HG03469 (cell line): ENCODE measurements at regions not wholly inside any gene's neighbourhood (a gene's known extent, or its start where the extent isn't known, plus 50 kb on each side); places are given as distances from the start of the nearest gene placed in this dataset.
"Not testable (repeated sequence)": the region's sequence is repeated elsewhere in the genome, so short reads cannot be mapped to it uniquely, and the experiment has no call there.

Experiments
- ATAC-seq: cut with Tn5 transposase; IDR thresholded peaks from one replicate; pipeline ENCODE4 v1.9.1; 2021; ENCODE audit warnings: mild to moderate bottlenecking, moderate library complexity, moderate number of reproducible peaks; ENCODE audit not compliant: unreplicated experiment

DNA sequence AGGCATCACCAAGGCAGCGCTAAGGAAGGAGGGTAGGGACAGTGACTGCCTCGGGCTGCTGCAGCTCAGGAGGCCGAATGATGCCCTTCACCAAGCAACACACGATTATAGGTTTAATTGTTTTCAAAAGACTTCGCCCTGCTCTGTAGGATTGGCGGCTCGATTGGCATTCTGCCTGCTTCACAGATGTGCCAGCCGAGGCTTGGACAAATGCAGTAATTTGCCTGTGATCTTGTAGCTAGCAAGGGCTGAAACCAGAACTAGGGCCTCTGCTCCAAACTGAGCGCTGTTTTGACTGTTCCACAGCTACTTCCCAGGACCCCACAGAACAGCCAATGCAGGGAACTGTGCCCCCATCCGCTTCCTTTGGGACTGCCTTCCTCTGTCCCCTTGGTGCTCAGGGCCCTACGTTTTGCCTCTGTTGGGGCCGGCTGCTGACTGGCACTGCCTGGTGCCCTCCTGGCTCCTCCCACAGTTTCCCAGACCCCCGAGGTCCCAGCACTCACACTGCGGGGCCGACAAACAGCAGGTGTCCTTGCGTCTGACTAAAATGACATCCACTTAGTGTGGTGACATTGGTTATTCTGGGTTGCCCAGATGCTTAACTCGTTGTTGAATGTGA is 62.6 kb upstream of the EN2 start:
- ATAC-seq = no peak

- ATAC-seq = no peak
Measured at GRCh38 chr7:155396661-155397060, 61.3 kb upstream of the EN2 start.

DNA sequence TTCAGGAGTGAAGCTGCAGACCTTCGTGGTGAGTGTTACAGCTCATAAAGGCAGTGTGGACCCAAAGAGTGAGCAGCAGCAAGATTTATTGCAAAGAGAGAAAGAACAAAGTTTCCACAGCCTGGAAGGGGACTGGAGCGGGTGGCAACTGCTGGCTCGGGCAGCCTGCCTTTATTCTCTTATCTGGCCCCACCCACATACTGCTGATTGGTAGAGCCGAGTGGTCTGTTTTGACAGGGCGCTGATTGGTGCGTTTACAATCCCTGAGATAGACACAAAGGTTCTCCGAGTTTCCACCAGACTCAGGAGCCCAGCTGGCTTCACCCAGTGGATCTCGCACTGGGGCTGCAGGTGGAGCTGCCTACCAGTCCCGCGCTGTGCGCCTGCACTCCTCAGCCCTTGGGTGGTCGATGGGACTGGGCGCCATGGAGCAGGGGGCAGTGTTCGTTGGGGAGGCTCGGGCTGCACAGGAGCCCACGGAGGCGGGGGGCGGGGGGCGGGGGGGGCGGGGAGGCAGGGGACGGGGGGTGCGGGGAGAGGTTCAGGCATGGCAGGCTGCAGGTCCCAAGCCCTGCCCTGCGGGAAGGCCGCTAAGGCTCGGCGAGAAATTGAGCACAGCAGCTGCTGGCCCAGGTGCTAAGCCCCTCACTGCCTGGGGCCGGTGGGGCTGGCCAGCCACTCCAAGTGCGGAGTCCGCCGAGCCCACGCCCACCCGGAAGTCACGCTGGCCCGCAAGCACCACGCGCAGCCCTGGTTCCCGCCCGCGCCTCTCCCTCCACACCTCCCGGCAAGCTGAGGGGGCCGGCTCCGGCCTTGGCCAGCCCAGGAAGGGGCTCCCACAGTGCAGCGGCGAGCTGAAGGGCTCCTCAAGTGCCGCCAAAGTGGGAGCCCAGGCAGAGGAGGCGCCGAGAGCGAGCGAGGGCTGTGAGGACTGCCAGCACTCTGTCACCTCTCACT is 59.9 kb upstream of the EN2 start:
- ATAC-seq = not testable (repeated sequence)

DNA sequence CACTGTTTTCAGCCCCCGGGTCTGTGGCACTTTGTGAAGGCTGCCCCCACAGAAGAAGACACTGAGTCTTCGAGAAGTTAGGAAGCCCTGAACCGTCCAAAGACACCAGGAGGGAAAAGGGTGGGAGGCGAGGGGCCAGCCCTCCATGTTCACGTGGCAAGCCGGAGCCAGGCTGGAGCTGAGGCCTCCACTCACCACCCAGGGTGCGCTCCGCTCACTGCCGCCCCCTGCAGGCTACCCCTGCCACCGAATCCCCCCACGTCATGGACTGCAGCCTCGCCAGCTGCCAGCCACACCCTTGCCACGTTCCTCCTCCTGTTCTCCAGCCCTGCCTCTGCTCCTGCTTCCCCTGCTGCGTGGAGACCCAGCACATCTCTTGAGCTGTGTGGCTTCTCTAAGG is 59.0 kb upstream of the EN2 start:
- ATAC-seq = no peak

DNA sequence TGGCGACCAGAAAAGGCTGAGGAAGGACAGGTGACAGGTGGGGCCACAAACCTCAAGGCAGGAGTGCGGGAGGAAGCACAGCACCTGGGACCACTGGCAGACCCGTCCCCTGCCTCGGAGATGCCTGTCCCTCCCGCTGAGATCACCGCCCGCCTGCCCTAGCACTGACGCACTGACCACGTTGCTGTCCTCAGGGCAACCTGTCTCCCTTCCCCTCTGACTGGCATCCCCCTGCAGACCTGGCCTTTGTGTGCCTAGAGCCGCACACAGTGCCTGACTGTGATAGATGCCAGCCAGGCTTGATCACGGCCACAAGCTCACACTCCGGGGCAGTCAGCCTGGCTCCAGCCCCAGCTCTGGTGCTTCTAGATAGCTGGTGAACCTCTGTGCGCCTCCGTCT is 58.4 kb upstream of the EN2 start:
- no peak for ATAC-seq

DNA sequence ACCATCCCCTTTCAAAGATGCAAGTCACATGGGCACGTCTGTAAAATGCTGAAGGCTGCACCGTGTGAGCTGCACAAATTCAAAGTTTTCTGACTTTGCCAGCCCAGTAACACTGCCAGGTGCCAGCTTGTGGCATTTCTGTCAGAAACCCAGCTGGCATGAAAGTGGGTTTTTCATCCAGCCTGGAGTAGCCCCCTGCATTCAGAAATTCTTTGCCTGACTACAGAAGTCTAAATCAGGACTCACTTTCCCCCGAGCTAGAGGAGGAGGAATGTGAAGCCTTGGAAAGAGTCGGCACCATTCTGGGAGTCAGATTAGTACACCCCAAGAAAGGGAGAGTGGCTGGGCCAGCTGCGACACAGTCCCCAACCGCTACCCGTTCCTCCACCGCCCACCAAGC is 56.7 kb upstream of the EN2 start:
- ATAC-seq = no peak

GRCh38 chr7:155401884-155402283 is 56.0 kb upstream of the EN2 start:
- no peak for ATAC-seq

- no peak for ATAC-seq
Measured at GRCh38 chr7:155402941-155403340, 55.0 kb upstream of the EN2 start.

- ATAC-seq = no peak
Measured at GRCh38 chr7:155404976-155405375, 53.0 kb upstream of the EN2 start.

DNA sequence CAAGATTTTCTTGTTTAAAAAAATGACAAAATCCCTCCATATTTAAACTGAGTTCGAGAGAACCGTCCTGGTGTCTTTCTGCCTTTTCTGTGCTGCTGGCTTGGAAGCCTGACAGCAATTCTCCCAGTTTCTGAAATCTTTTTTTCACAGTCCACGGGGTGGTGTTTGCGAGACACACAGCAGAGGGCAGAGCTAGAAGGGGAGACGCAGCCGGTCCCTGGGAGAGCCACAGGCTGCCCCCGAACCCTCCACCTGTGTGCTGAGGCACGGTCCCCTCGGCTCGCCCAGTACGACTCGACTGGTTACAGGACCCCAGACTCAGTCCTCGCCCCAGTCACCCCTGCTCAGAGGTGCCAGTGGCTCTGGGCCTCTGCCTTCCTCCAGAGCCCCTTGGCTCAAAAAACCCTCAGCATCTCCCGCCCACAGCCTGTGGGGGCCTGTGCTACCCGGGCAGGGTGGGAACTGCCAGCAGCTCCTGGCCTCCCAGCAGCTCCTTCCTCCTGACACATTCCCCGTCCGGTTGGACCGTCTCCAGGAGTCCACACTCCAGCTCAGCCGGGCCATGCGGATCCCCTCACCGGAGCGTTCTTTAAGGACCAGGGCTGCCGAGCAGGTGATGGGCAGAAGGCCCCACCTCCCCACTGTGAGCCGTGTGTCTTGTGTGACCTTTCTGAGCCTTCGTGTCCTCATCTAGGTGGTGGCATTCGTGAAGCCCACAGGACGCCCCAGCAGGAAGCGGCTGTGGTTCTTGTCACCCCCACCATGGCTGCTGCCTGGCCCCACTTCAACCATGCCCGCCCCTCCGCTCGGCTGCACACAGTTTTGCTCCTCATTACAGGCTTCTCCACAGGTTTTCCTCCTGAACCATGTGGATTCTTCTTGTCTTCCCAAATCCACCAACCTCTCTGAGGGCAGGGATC is 52.3 kb upstream of the EN2 start:
- no peak for ATAC-seq

- ATAC-seq = no peak
Measured at GRCh38 chr7:155407799-155408198, 50.1 kb upstream of the EN2 start.
